Left ventricle myocardium superior (tissue), 1 donor: ENCODE measurements at regions not wholly inside any gene's neighbourhood (a gene's known extent, or its start where the extent isn't known, plus 50 kb on each side); places are given as distances from the start of the nearest gene placed in this dataset.

Experiments used
- ATAC-seq: fragments of 200-7000 bp; cut with Tn5 transposase; one replicate; pipeline ENCODE4 v1.9.1; 2020; ENCODE audit warnings: mild to moderate bottlenecking, moderate library complexity
- DNase-seq: peaks from one replicate; pipeline ENCODE4 v3.0.0-alpha.2; 2020
- intact Hi-C: fragments of 100-400 bp; cut with micrococcal nuclease; formaldehyde crosslinking; loops from one replicate; pipeline ENCODE4 v1.11.0; 2022
- donor health status: DM: no; HTN: yes; CAD: no; lungs with severe emphysema.

DNA sequence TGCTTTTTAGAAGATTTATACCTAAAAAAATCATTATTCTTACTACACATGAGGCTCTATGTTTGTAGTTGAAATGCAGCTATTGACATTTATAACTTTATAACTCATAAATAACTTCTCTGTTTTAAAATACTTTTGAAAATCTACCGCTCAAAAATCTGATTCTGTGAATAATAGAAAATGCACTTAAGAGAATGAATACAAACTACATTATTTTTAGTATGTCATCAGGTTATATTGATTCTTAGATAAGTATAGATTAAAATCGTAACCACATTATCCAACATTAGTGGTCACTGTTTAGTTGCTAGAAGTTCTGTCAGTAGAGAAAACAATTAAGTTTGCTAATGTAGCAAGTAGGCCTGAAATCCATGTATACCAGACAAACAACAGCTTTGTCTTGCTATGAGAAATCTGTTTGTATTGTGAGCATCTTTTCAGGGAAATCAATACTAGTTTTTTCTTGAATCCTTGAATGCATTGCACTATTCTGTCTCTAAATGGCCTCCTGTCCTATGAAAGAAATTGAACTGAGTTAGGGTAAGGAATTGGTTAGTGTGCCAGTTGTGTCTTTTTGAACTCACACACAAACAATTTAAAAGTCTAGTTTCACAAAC, 116.5 kb upstream of the HDAC9 start:
- intact Hi-C loops, result no loop called here
- DNase-seq (no peak), ATAC-seq (no peak)

DNA sequence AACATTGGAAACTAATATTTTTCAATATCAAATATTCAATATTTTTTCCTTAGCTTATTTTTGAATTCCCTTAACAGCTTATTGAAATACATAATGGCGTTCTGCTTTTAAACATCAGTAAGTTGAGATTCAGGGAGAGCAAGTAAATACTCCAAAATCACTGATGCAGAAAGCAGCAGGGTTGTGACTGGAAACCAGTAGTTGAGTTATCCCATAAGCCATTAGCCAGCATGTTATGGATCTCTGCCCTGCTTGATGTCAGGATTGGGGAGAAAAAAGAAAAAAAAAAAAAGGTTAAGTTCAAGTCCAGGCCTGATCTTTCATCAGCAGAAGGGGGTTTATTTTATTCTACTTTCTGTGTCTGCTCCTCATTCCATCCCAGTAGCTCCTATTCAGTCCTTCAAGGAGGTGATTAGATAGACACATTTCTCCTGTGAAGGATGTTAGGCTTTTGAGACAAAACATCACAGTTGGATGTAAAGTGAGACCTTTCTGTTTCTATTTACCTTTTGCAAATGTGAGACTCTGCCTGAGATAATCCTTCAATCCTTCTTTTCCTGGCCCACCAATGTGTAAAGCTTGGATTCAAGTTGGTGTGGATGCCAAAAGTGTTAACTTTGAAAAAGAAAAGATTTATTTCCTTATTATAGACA, 110.9 kb upstream of the HDAC9 start:
- ATAC-seq (no peak), DNase-seq (no peak)
- intact Hi-C loops, result no loop called here

GRCh38 chr7:18386607-18387006, 108.9 kb upstream of the HDAC9 start:
- no peak for ATAC-seq
- DNase-seq, result no peak
- intact Hi-C loops, result no loop called here

GRCh38 chr7:18387191-18387735, 108.3 kb upstream of the HDAC9 start:
- no peak for ATAC-seq

DNA sequence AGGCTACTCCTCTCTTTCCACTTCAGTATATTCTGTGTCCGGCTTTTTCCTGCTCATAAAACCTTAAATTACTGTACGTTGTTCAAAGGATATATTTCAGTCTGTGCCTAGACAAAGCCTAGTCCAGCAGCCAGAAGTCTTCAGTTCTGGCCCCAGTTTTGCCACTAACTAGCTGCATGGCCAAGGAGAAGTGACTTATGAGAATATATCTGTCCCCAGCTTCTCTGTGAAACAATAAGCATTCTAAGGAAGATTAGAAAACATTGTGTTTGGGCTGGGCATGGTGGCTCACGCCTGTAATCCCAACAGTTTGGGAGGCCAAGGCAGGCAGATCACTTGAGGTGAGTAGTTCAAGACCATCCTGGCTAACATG, 105.0 kb upstream of the HDAC9 start:
- ATAC-seq (no peak), DNase-seq (no peak)
- intact Hi-C loops, result no loop called here

More at GRCh38 chr7:18387191-18387735, 108.3 kb upstream of the HDAC9 start:
- no peak for DNase-seq
- intact Hi-C loops, result no loop called here

DNA sequence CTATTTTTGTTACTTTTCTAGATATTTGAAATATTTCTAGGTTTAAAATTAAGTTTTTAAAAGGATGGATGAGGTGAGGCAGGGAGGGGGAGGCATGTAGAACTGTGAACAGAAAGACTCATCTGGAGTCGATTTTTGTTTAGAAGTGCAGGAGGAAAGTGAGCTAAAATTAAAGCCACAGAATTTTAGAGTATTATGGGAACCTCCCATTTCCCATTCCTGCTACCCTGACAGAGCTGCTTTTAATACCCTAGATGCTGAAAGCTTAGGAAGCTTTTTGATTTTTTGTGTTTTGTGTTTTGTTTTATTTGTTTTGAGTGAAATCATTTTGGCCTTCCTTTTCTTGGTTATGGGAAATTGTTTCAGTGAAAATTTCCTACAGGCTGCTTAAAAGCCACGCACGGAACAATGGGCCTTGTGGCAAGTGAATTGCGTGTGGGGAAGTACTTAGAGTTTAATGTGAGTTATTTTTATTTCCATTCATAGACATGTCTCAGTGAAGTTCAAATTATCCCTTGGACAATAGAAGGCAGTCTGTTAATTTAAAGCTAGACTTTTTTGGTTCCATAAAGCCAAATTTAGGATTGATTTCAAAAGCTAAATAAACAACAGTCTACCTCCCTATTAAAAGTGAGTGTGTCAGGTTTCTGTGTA, 102.0 kb upstream of the HDAC9 start:
- no peak for ATAC-seq
- intact Hi-C loops, result no loop called here

DNA sequence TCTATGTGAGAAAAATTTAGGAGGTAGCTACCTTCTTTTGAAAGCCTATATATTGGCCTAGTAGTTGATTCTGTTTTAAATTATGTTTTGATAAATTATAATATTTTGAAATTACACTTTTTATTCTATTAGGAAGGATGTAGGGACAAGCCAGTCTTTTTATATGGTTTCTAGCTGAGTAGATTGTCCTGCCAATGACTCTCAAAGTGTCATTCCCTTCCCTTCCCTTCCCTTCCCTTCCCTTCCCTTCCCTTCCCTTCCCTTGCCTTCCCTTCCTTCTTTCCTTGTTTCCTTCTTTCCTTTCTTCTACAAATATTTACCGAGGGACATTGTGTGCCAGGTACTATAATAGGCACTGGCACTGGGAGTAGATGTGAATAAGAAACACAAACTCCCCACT, 99.7 kb upstream of the HDAC9 start:
- intact Hi-C loops, result no loop called here
- DNase-seq, result no peak
- ATAC-seq, result no peak

More for the DNA sequence above, 102.0 kb upstream of the HDAC9 start:
- DNase-seq, result no peak

DNA sequence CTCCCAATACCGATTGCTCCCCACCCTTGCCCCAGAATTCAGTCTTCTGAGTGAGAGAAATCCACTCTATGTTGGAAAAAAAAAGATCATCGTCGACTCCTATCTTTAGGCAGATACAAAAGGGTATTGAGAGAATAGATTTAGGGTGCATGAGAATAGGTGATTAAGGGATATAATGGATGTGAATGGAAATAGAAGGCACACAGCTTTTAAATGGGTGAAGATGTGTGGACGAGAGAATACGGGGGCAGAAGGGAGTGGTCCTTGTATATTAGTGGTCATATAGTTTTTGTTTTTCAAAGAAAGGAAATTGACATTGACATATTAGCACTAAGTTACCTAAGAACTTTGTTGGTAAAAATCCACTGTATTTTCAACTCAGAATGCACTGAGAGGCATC, 98.6 kb upstream of the HDAC9 start:
- DNase-seq, result no peak
- intact Hi-C loops, result no loop called here
- ATAC-seq, result no peak

DNA sequence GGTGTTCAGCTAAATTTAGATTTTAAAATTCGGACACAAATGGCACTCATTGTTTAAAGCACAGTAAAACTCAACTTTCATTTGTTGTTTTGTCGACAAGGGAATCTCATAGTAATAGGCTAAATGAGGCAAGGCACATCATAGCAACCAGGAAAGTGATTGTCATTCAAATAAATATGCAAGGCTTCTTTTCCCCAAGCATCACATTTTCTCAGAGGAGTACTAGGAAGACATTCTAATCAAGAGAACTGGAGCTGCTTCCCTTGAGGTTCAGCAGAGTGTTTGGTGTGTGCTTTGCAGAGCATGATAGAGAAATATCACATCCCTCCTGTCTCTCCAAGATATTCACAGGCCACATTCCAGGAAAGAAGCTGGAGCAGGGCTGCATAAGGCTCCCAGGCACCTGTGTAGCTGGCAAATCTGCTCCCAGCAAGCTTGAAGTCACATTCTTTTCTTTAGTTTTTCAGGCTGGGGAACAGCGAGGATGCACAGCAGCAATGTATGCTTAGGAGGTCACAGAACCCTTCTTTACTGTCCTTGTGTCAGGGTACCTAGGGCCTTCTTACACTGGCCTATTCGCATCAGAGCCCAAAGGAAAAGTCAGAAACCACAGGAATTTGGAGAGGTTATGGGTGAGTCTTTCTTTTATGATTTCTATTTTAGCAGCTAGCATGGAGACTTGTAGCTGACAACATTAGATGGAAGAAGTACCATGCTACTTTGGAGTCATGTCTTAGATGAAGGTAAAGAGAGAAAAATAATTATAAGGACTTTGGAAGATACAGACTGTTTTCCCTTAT, 95.9 kb upstream of the HDAC9 start:
- no peak for ATAC-seq
- no peak for DNase-seq
- intact Hi-C loops, result no loop called here

GRCh38 chr7:18400275-18400674, 95.3 kb upstream of the HDAC9 start:
- intact Hi-C loops, result no loop called here
- DNase-seq (no peak), ATAC-seq (no peak)

- ATAC-seq, result no peak
- DNase-seq, result no peak
- intact Hi-C loops, result no loop called here
These were observed 94.8 kb upstream of the HDAC9 start for GRCh38 chr7:18400726-18401125.

GRCh38 chr7:18401757-18402156, 93.8 kb upstream of the HDAC9 start:
- DNase-seq (no peak), ATAC-seq (no peak)
- intact Hi-C loops, result no loop called here

DNA sequence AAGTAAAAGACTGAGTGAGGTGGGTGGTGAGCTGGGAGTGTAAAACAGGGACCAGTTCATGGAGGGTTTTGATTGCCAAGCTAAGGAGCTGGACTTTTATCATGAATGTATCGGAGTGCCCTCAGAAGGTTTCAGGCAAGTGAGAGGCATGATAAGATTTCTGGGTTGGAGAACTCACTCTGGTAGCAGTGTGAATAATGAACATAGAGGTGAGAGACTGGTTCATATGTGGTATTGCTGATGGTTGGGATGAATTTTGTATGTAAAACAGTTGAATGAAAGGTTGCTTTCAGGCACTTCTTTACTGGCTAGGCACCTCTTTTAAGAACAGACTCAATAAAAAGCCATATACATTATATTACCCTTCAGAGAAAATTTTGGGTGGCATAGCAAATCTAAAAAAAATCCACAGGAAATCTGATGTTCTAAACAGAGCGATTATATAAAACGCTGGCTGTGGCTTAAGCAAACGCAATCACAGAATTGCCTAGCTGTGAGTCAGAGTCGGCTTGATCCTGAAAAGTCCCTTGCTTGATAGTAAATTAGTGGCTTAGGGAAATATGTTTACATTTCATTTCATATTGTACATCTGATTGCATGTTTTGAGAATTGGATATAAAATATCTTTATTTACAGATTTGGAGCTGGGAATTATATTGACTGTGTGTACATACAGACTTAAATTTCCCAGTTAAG, 92.9 kb upstream of the HDAC9 start:
- intact Hi-C loops, result no loop called here
- ATAC-seq (no peak), DNase-seq (no peak)

GRCh38 chr7:18405726-18406125, 89.8 kb upstream of the HDAC9 start:
- intact Hi-C loops, result no loop called here
- no peak for ATAC-seq
- no peak for DNase-seq

DNA sequence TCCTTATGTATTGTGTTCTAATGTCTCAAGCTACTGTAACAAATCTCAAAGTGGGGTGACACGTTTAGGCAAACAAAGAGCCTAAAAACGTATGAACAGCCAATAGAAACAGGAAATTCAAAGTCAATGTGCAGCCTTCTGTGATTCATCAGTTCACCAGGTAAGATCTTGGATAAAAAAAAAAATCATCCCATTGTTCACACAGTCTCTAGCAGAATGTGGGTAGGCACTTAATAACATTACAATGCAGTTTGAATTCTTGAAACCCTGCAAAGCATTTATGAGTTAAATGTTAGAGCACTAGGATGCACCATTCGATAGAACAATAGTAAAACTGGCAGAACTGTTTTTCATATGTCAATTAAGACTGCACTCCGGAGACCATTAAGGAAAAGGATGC, 88.2 kb upstream of the HDAC9 start:
- no peak for DNase-seq
- intact Hi-C loops, result no loop called here
- no peak for ATAC-seq

GRCh38 chr7:18408461-18408860, 87.1 kb upstream of the HDAC9 start:
- ATAC-seq (no peak), DNase-seq (no peak)
- intact Hi-C loops, result no loop called here

GRCh38 chr7:18408868-18409267, 86.7 kb upstream of the HDAC9 start:
- DNase-seq, result no peak
- no peak for ATAC-seq
- intact Hi-C loops, result no loop called here

GRCh38 chr7:18413447-18413846, 82.1 kb upstream of the HDAC9 start:
- ATAC-seq, result no peak
- intact Hi-C loops, result no loop called here
- DNase-seq, result no peak

- no peak for DNase-seq
- no peak for ATAC-seq
- intact Hi-C loops, result no loop called here
These were observed 80.7 kb upstream of the HDAC9 start for GRCh38 chr7:18414885-18415284.
